ENCODE measurements at regions not wholly inside any gene's neighbourhood (a gene's known extent, or its start where the extent isn't known, plus 50 kb on each side); places are given as distances from the start of the nearest gene placed in this dataset.

GRCh38 chr1:239539051-239539450 is 152.7 kb downstream of the CHRM3 start:
- TF ChIP-seq ESRRA (IDR thresholded peaks at IDR 0.05; ENCODE audit: borderline replicate concordance, low read length) (no peak), POLR2A (IDR thresholded peaks at IDR 0.05; ENCODE audit: low read length) (no peak), HOXA7 (CRISPR knock-in tag; IDR thresholded peaks at IDR 0.05) (no peak), POLR2AphosphoS2 (conservative IDR thresholded peaks at IDR 0.05; ENCODE audit: low read length) (no peak), ZFP36 (IDR thresholded peaks at IDR 0.05; ENCODE audit: borderline replicate concordance, partially characterized antibody) (no peak), HDAC2 (IDR thresholded peaks at IDR 0.05) (no peak), HES2 (IDR thresholded peaks at IDR 0.05) (no peak), CHD2 (IDR thresholded peaks at IDR 0.05; ENCODE audit: low read length, partially characterized antibody) (no peak), SMC3 (IDR thresholded peaks at IDR 0.05) (no peak), MAFK (IDR thresholded peaks at IDR 0.05; ENCODE audit: partially characterized antibody) (no peak), SREBF2 (IDR thresholded peaks at IDR 0.05) (no peak), RARB (CRISPR knock-in tag; IDR thresholded peaks at IDR 0.05) (no peak), TFCP2L1 (CRISPR knock-in tag; IDR thresholded peaks at IDR 0.05) (no peak), NFE2L2 (conservative IDR thresholded peaks at IDR 0.05; ENCODE audit: low read length) (no peak), E2F6 (IDR thresholded peaks at IDR 0.05; ENCODE audit: borderline replicate concordance, low read depth) (no peak), NR3C1 (IDR thresholded peaks at IDR 0.05) (no peak), HMGXB4 (CRISPR knock-in tag; IDR thresholded peaks at IDR 0.05; ENCODE audit: borderline replicate concordance) (no peak), CTCF (IDR thresholded peaks at IDR 0.05) (no peak), ELK1 (IDR thresholded peaks at IDR 0.05; ENCODE audit: low read depth, low read length) (no peak), MAX (IDR thresholded peaks at IDR 0.05) (no peak)
- FAIRE-seq (no peak), DNase-seq (ENCODE audit: low read depth in 1 of 2, low spot score in 1 of 2) (no peak), ATAC-seq (no peak)
- Histone ChIP-seq H3K4me2 (no peak overlapping the region), H3K9me3 (no peaks in the 10 kb centered on the region), H3K27ac (no peak overlapping the region), H3K4me1 (no peaks in the 10 kb centered on the region), H3K4me3 (no peak overlapping the region)
- 41% methylated on average over 2 of the region's 2 CpGs for WGBS (ENCODE audit: missing lambda C conversion rate)
- ChIA-PET POLR2A (no interaction called here), CTCF (no interaction called here)

- no peak for TF ChIP-seq JUNB (IDR thresholded peaks at IDR 0.05)
- no peak for TF ChIP-seq ZFP36 (IDR thresholded peaks at IDR 0.05; ENCODE audit: borderline replicate concordance, partially characterized antibody)
- no peak for TF ChIP-seq HEYL (CRISPR knock-in tag; IDR thresholded peaks at IDR 0.05)
- TF ChIP-seq GATA3 (IDR thresholded peaks at IDR 0.05; ENCODE audit: borderline replicate concordance), result no peak
- TF ChIP-seq ESRRA (IDR thresholded peaks at IDR 0.05; ENCODE audit: borderline replicate concordance, low read length), result no peak
- TF ChIP-seq USF2 (IDR thresholded peaks at IDR 0.05), result no peak
- no peak for TF ChIP-seq FOXS1 (CRISPR knock-in tag; IDR thresholded peaks at IDR 0.05)
- TF ChIP-seq KDM5A (IDR thresholded peaks at IDR 0.05), result no peak
- ATAC-seq, result no peak
- FAIRE-seq, result no peak
- ChIA-PET POLR2A (no interaction called here), CTCF (no interaction called here)
- no peak overlapping the region for H3K4me3 ChIP-seq
- no peaks in the 10 kb centered on the region for H3K9me3 ChIP-seq
- H3K27ac ChIP-seq, result no peak overlapping the region
- no peaks in the 10 kb centered on the region for H3K4me1 ChIP-seq
- no peak for DNase-seq (ENCODE audit: low read depth in 1 of 2, low spot score in 1 of 2)
- 58% methylated on average over 4 of the region's 4 CpGs for WGBS (ENCODE audit: missing lambda C conversion rate)
- H3K4me2 ChIP-seq, result no peak overlapping the region
These were observed 153.4 kb downstream of the CHRM3 start for GRCh38 chr1:239539812-239540211.

Measured in A549 (cell line).